OCI-LY7 (cell line): ENCODE measurements at regions not wholly inside any gene's neighbourhood (a gene's known extent, or its start where the extent isn't known, plus 50 kb on each side); places are given as distances from the start of the nearest gene placed in this dataset.

Experiments used
- EZH2phosphoT487 ChIP-seq: fragments of 200-600 bp; sonication (generic); IDR thresholded peaks from 2 replicates; pipeline ENCODE4 v1.6.1; 2018; ENCODE audit warnings: low read depth, borderline replicate concordance, mild to moderate bottlenecking, mixed run types, antibody characterized with exemption, low read length, moderate library complexity, mixed read lengths
- TF ChIP-seq, protein P1 (sequence below): fragments of 200-600 bp; sonication (generic); conservative IDR thresholded peaks from 2 replicates; pipeline ENCODE4 v1.5.1; 2014; ENCODE audit warnings: mild to moderate bottlenecking, antibody characterized with exemption, low read length, moderate library complexity, mixed read lengths

DNA sequence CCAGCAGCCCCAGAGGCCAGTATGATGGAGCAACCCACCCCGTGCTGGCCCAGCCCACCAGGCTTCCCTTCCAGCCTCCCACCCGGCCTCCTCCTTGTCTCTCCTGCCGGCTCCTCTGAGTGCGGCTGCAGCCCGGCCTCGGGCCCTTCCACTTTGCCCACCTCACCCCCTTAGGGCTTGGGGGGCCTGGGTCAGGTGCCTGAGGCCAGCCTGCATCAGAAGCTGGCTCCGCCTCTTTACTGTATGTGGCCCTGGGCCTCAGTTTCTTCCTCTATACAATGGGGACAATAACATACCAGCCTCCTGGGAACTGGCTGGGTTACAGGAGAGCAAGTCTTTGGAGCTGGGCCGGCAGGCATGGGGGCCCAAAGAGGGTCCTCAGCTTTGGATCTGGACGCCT lies 221.1 kb upstream of the CIBAR2 start:
- TF ChIP-seq, protein P1, sequence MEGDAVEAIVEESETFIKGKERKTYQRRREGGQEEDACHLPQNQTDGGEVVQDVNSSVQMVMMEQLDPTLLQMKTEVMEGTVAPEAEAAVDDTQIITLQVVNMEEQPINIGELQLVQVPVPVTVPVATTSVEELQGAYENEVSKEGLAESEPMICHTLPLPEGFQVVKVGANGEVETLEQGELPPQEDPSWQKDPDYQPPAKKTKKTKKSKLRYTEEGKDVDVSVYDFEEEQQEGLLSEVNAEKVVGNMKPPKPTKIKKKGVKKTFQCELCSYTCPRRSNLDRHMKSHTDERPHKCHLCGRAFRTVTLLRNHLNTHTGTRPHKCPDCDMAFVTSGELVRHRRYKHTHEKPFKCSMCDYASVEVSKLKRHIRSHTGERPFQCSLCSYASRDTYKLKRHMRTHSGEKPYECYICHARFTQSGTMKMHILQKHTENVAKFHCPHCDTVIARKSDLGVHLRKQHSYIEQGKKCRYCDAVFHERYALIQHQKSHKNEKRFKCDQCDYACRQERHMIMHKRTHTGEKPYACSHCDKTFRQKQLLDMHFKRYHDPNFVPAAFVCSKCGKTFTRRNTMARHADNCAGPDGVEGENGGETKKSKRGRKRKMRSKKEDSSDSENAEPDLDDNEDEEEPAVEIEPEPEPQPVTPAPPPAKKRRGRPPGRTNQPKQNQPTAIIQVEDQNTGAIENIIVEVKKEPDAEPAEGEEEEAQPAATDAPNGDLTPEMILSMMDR = no peak
- no peak for TF ChIP-seq EZH2phosphoT487
